K562 (cell line): ENCODE measurements at regions not wholly inside any gene's neighbourhood (a gene's known extent, or its start where the extent isn't known, plus 50 kb on each side); places are given as distances from the start of the nearest gene placed in this dataset.

Source experiments
- ATF7 ChIP-seq: fragments of 450-650 bp; IDR thresholded peaks from 2 replicates; pipeline ENCODE4 v1.7.1; 2014; ENCODE audit warnings: mild to moderate bottlenecking, moderate library complexity
- CBFA2T3 ChIP-seq: fragments of 450-650 bp; IDR thresholded peaks from 2 replicates; pipeline ENCODE4 v1.6.1; 2017
- CBX2 ChIP-seq: fragments of 200-600 bp; sonication (generic); IDR thresholded peaks from one replicate; pipeline ENCODE4 v1.6.1; 2012; ENCODE audit warnings: mild to moderate bottlenecking, low read length, inconsistent platforms; ENCODE audit not compliant: insufficient read depth, poor library complexity, severe bottlenecking
- HDAC3 ChIP-seq: fragments of 450-650 bp; IDR thresholded peaks from 2 replicates; pipeline ENCODE4 v1.6.1; 2018; ENCODE audit warnings: borderline replicate concordance, mild to moderate bottlenecking, moderate library complexity; ENCODE audit not compliant: partially characterized antibody
- JUN ChIP-seq, 2 experiments: sonication (generic) in 1 of 2; formaldehyde crosslinking in 1 of 2; IDR thresholded peaks; 2 replicates each; pipeline versions ENCODE4 v1.6.1 to v1.8.0; 2012 to 2022; ENCODE audit warnings: borderline replicate concordance in 2 of 2, mild to moderate bottlenecking in 2 of 2, improper control_type of control experiment in 1 of 2, low read depth in 1 of 2, low read length in 1 of 2, missing genetic modification reagents in 1 of 2
- RCOR1 ChIP-seq, 2 experiments: IDR thresholded peaks; 2 replicates each; pipeline ENCODE4 v1.6.1; 2012; ENCODE audit warnings: low read depth in 2 of 2, low read length in 2 of 2, borderline replicate concordance in 1 of 2, improper control_type of control experiment in 1 of 2
- SMARCA4 ChIP-seq: fragments of 450-650 bp; IDR thresholded peaks from 2 replicates; pipeline ENCODE4 v1.6.1; 2016
- STAT5B ChIP-seq: fragments of 250-450 bp; sonication (Bioruptor Pico); IDR thresholded peaks from 2 replicates; pipeline ENCODE4 v1.8.0; 2021; ENCODE audit warnings: mild to moderate bottlenecking, inconsistent platforms
- TAF7 ChIP-seq: fragments of 450-650 bp; IDR thresholded peaks from 2 replicates; pipeline ENCODE4 v1.6.1; 2016; ENCODE audit warnings: missing genetic modification characterization, missing compliant biosample characterization
- TEAD4 ChIP-seq, 2 experiments: sonication (generic) in 1 of 2; formaldehyde crosslinking in 1 of 2; IDR thresholded peaks; 2 replicates each; pipeline versions ENCODE4 v1.6.1 to v1.8.0; 2012 to 2022; ENCODE audit warnings: borderline replicate concordance in 1 of 2, inconsistent platforms in 1 of 2, low read length in 1 of 2, mild to moderate bottlenecking in 1 of 2, missing genetic modification reagents in 1 of 2
- ZNF57 ChIP-seq: fragments of 450-650 bp; formaldehyde crosslinking; IDR thresholded peaks from 2 replicates; pipeline ENCODE4 v1.4.0; 2020; ENCODE audit warnings: mild to moderate bottlenecking, moderate library complexity
- TF ChIP-seq, protein P1 (sequence below): fragments of 250-450 bp; sonication (Bioruptor Pico); IDR thresholded peaks from 2 replicates; pipeline ENCODE4 v1.8.0; 2022; ENCODE audit warnings: inconsistent platforms
- TF ChIP-seq, protein P2 (sequence below): sonication (generic); formaldehyde crosslinking; IDR thresholded peaks from 2 replicates; pipeline ENCODE4 v1.8.0; 2022; ENCODE audit warnings: missing genetic modification reagents, mild to moderate bottlenecking, moderate library complexity, borderline replicate concordance
- TF ChIP-seq, protein P3 (sequence below): IDR thresholded peaks from 2 replicates; pipeline ENCODE4 v1.6.1; 2012; ENCODE audit warnings: low read depth, low read length, improper control_type of control experiment, borderline replicate concordance
- TF ChIP-seq, protein P4 (sequence below), 2 experiments: IDR thresholded peaks in 1 of 2; conservative IDR thresholded peaks in 1 of 2; 2 replicates each; pipeline ENCODE4 v1.6.1; 2016; ENCODE audit warnings: low read depth in 2 of 2, mild to moderate bottlenecking in 1 of 2, missing compliant biosample characterization in 1 of 2, missing genetic modification characterization in 1 of 2, moderate library complexity in 1 of 2
- TF ChIP-seq, protein P5 (sequence below): fragments of 150-350 bp; IDR thresholded peaks from 2 replicates; pipeline ENCODE4 v1.6.1; 2014; ENCODE audit warnings: low read depth, mild to moderate bottlenecking, low read length, borderline replicate concordance

DNA sequence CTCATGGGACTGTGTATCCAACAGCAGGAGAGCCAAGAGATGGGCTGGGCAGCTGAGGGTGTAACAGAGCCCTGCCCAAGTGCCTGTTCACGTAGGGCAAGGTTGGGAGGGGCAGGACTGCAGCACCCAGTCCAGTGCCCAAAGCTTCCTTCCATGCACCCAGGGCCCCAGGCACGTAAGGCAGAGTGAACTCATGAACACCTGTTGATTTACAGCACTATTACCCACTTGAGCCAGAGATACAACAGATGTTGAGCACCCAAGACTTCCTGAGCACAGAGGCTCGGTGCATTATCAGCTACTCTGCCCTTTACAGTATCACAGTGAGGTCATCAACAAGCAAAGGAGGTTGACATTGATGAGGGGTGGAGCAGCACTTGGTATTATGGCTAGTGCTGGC, 50.2 kb upstream of the FHL2 start (continued):
- TF ChIP-seq STAT5B (CRISPR knock-in tag) (no peak), ZNF57 (CRISPR knock-in tag) (no peak), ATF7 (peak; percentile 80), RCOR1 (IDR thresholded peaks at IDR 0.05; ENCODE audit: borderline replicate concordance in 1 of 2, low read depth in 2 of 2, low read length in 2 of 2) (peak in 1 of 2 experiments; percentile 46; a peak in 1 of 4 replicates), JUN (IDR thresholded peaks at IDR 0.05; ENCODE audit: borderline replicate concordance, low read depth, low read length) (0 out of 2 replicates have a peak, but pooled peaks have one; percentile 11), JUN (CRISPR knock-in tag; IDR thresholded peaks at IDR 0.05; ENCODE audit: borderline replicate concordance) (no peak), TAF7 (tag) (no peak), SMARCA4 (no peak), CBX2 (no peak), CBFA2T3 (peak; percentile 51), TEAD4 (IDR thresholded peaks at IDR 0.05; ENCODE audit: low read length) (no peak), TEAD4 (CRISPR knock-in tag; IDR thresholded peaks at IDR 0.05; ENCODE audit: borderline replicate concordance) (no peak), HDAC3 (no peak)
- TF ChIP-seq, protein P1, sequence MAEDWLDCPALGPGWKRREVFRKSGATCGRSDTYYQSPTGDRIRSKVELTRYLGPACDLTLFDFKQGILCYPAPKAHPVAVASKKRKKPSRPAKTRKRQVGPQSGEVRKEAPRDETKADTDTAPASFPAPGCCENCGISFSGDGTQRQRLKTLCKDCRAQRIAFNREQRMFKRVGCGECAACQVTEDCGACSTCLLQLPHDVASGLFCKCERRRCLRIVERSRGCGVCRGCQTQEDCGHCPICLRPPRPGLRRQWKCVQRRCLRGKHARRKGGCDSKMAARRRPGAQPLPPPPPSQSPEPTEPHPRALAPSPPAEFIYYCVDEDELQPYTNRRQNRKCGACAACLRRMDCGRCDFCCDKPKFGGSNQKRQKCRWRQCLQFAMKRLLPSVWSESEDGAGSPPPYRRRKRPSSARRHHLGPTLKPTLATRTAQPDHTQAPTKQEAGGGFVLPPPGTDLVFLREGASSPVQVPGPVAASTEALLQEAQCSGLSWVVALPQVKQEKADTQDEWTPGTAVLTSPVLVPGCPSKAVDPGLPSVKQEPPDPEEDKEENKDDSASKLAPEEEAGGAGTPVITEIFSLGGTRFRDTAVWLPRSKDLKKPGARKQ (CRISPR knock-in tag): no peak
- TF ChIP-seq, protein P2, sequence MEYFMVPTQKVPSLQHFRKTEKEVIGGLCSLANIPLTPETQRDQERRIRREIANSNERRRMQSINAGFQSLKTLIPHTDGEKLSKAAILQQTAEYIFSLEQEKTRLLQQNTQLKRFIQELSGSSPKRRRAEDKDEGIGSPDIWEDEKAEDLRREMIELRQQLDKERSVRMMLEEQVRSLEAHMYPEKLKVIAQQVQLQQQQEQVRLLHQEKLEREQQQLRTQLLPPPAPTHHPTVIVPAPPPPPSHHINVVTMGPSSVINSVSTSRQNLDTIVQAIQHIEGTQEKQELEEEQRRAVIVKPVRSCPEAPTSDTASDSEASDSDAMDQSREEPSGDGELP: 0 out of 2 replicates have a peak, but pooled peaks have one; percentile 16
- TF ChIP-seq, protein P3, sequence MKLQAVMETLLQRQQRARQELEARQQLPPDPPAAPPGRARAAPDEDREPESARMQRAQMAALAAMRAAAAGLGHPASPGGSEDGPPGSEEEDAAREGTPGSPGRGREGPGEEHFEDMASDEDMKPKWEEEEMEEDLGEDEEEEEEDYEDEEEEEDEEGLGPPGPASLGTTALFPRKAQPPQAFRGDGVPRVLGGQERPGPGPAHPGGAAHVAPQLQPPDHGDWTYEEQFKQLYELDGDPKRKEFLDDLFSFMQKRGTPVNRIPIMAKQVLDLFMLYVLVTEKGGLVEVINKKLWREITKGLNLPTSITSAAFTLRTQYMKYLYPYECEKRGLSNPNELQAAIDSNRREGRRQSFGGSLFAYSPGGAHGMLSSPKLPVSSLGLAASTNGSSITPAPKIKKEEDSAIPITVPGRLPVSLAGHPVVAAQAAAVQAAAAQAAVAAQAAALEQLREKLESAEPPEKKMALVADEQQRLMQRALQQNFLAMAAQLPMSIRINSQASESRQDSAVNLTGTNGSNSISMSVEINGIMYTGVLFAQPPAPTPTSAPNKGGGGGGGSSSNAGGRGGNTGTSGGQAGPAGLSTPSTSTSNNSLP: no peak
- TF ChIP-seq, protein P4, sequence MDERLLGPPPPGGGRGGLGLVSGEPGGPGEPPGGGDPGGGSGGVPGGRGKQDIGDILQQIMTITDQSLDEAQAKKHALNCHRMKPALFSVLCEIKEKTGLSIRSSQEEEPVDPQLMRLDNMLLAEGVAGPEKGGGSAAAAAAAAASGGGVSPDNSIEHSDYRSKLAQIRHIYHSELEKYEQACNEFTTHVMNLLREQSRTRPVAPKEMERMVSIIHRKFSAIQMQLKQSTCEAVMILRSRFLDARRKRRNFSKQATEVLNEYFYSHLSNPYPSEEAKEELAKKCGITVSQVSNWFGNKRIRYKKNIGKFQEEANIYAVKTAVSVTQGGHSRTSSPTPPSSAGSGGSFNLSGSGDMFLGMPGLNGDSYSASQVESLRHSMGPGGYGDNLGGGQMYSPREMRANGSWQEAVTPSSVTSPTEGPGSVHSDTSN (CRISPR knock-in tag; IDR thresholded peaks at IDR 0.05; ENCODE audit: low read depth): no peak
- TF ChIP-seq, protein P4 (tag; conservative IDR thresholded peaks at IDR 0.05; ENCODE audit: low read depth): peak; percentile 21; the same call in 1 of the 2 replicates
- TF ChIP-seq, protein P5, sequence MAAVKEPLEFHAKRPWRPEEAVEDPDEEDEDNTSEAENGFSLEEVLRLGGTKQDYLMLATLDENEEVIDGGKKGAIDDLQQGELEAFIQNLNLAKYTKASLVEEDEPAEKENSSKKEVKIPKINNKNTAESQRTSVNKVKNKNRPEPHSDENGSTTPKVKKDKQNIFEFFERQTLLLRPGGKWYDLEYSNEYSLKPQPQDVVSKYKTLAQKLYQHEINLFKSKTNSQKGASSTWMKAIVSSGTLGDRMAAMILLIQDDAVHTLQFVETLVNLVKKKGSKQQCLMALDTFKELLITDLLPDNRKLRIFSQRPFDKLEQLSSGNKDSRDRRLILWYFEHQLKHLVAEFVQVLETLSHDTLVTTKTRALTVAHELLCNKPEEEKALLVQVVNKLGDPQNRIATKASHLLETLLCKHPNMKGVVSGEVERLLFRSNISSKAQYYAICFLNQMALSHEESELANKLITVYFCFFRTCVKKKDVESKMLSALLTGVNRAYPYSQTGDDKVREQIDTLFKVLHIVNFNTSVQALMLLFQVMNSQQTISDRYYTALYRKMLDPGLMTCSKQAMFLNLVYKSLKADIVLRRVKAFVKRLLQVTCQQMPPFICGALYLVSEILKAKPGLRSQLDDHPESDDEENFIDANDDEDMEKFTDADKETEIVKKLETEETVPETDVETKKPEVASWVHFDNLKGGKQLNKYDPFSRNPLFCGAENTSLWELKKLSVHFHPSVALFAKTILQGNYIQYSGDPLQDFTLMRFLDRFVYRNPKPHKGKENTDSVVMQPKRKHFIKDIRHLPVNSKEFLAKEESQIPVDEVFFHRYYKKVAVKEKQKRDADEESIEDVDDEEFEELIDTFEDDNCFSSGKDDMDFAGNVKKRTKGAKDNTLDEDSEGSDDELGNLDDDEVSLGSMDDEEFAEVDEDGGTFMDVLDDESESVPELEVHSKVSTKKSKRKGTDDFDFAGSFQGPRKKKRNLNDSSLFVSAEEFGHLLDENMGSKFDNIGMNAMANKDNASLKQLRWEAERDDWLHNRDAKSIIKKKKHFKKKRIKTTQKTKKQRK: no peak
